Activated CD4-positive, alpha-beta T cell treated with anti-CD3 and anti-CD28 coated beads, Interleukin-2, amount 10 ng/mL, durations not matched to agents 24 days and 14 days (primary cell): ENCODE measurements at regions not wholly inside any gene's neighbourhood (a gene's known extent, or its start where the extent isn't known, plus 50 kb on each side); places are given as distances from the start of the nearest gene placed in this dataset.
"Not testable (repeated sequence)": the region's sequence is repeated elsewhere in the genome, so short reads cannot be mapped to it uniquely, and the experiment has no call there.

Experiments
- DNase-seq: peaks from one replicate; pipeline ENCODE4 v3.0.0; 2022
- H3K27ac Mint-ChIP-seq: one replicate; pipeline ENCODE4 v1.8.0; 2022; ENCODE audit warnings: mild to moderate bottlenecking, mixed read lengths
- H3K27me3 Mint-ChIP-seq: one replicate; pipeline ENCODE4 v1.8.0; 2022; ENCODE audit warnings: mixed read lengths
- H3K36me3 Mint-ChIP-seq: one replicate; pipeline ENCODE4 v1.8.0; 2022; ENCODE audit warnings: low read depth, mild to moderate bottlenecking, mixed read lengths
- H3K4me1 Mint-ChIP-seq: one replicate; pipeline ENCODE4 v1.8.0; 2021; ENCODE audit warnings: mixed read lengths
- H3K4me3 Mint-ChIP-seq: one replicate; pipeline ENCODE4 v1.8.0; 2022; ENCODE audit warnings: mild to moderate bottlenecking, moderate library complexity, mixed read lengths
- H3K9me3 Mint-ChIP-seq: one replicate; pipeline ENCODE4 v1.8.0; 2021; ENCODE audit warnings: mixed read lengths
- intact Hi-C: fragments of 100-400 bp; cut with micrococcal nuclease; formaldehyde crosslinking; loops from one replicate; pipeline ENCODE4 v1.15.1; 2023

GRCh38 chr1:181926697-181927096 is 134.8 kb downstream of the ZNF648 start:
- no peak overlapping the region for H3K4me3 Mint-ChIP-seq
- no peaks in the 10 kb centered on the region for H3K36me3 Mint-ChIP-seq
- intact Hi-C loops, result no loop called here
- no peaks in the 10 kb centered on the region for H3K4me1 Mint-ChIP-seq
- peaks cover 5% of the 10 kb centered on the region for H3K27me3 Mint-ChIP-seq
- no peak for DNase-seq
- no peaks in the 10 kb centered on the region for H3K9me3 Mint-ChIP-seq
- no peak overlapping the region for H3K27ac Mint-ChIP-seq

- H3K9me3 Mint-ChIP-seq, H3K27ac Mint-ChIP-seq, DNase-seq, H3K4me1 Mint-ChIP-seq, H3K36me3 Mint-ChIP-seq, H3K4me3 Mint-ChIP-seq, H3K27me3 Mint-ChIP-seq, intact Hi-C loops: not testable (repeated sequence)
These were observed 137.5 kb downstream of the ZNF648 start for GRCh38 chr1:181924034-181924433.

- DNase-seq, result no peak
- Mint-ChIP-seq H3K4me3 (no peak overlapping the region), H3K27me3 (peaks cover 3% of the 10 kb centered on the region), H3K36me3 (no peaks in the 10 kb centered on the region), H3K9me3 (no peaks in the 10 kb centered on the region), H3K4me1 (no peaks in the 10 kb centered on the region), H3K27ac (no peak overlapping the region)
- intact Hi-C loops, result no loop called here
These were observed 142.0 kb downstream of the ZNF648 start for GRCh38 chr1:181919542-181919941.

- no peaks in the 10 kb centered on the region for H3K4me1 Mint-ChIP-seq
- no peak overlapping the region for H3K27ac Mint-ChIP-seq
- H3K27me3 Mint-ChIP-seq, result peaks cover 3% of the 10 kb centered on the region
- no peak overlapping the region for H3K4me3 Mint-ChIP-seq
- no peaks in the 10 kb centered on the region for H3K9me3 Mint-ChIP-seq
- H3K36me3 Mint-ChIP-seq, result no peaks in the 10 kb centered on the region
- intact Hi-C loops, result no loop called here
- no peak for DNase-seq
These were observed 142.5 kb downstream of the ZNF648 start for GRCh38 chr1:181918880-181919525.

GRCh38 chr1:181911715-181912114 is 149.8 kb downstream of the ZNF648 start:
- Mint-ChIP-seq H3K27me3 (peaks cover 9% of the 10 kb centered on the region), H3K4me3 (no peak overlapping the region), H3K27ac (no peak overlapping the region), H3K36me3 (no peaks in the 10 kb centered on the region), H3K4me1 (no peaks in the 10 kb centered on the region), H3K9me3 (no peaks in the 10 kb centered on the region)
- intact Hi-C loops, result no loop called here
- DNase-seq, result no peak

- no peak overlapping the region for H3K4me3 Mint-ChIP-seq
- no peaks in the 10 kb centered on the region for H3K4me1 Mint-ChIP-seq
- no peaks in the 10 kb centered on the region for H3K9me3 Mint-ChIP-seq
- H3K36me3 Mint-ChIP-seq, result no peaks in the 10 kb centered on the region
- peaks cover 10% of the 10 kb centered on the region for H3K27me3 Mint-ChIP-seq
- intact Hi-C loops, result no loop called here
- no peak for DNase-seq
- no peak overlapping the region for H3K27ac Mint-ChIP-seq
These were observed 150.6 kb downstream of the ZNF648 start for GRCh38 chr1:181910905-181911304.

GRCh38 chr1:181909010-181909409 is 152.5 kb downstream of the ZNF648 start:
- intact Hi-C loops, result no loop called here
- Mint-ChIP-seq H3K4me3 (no peak overlapping the region), H3K9me3 (no peaks in the 10 kb centered on the region), H3K36me3 (no peaks in the 10 kb centered on the region), H3K27ac (no peak overlapping the region), H3K4me1 (no peaks in the 10 kb centered on the region), H3K27me3 (peaks cover 10% of the 10 kb centered on the region)
- no peak for DNase-seq

- Mint-ChIP-seq H3K36me3 (no peaks in the 10 kb centered on the region), H3K27ac (no peak overlapping the region), H3K4me1 (no peaks in the 10 kb centered on the region), H3K27me3 (peaks cover 12% of the 10 kb centered on the region), H3K4me3 (no peak overlapping the region), H3K9me3 (no peaks in the 10 kb centered on the region)
- intact Hi-C loops, result no loop called here
- DNase-seq, result no peak
These were observed 154.9 kb downstream of the ZNF648 start for GRCh38 chr1:181906631-181907030.

GRCh38 chr1:181905944-181906597 is 155.4 kb downstream of the ZNF648 start:
- DNase-seq, result no peak
- Mint-ChIP-seq H3K27ac (no peak overlapping the region), H3K4me3 (no peak overlapping the region), H3K9me3 (no peaks in the 10 kb centered on the region), H3K4me1 (no peaks in the 10 kb centered on the region), H3K36me3 (no peaks in the 10 kb centered on the region), H3K27me3 (peaks cover 12% of the 10 kb centered on the region)
- intact Hi-C loops, result no loop called here

GRCh38 chr1:181898773-181899172 is 162.7 kb downstream of the ZNF648 start:
- no peak for DNase-seq
- Mint-ChIP-seq H3K27ac (no peak overlapping the region), H3K36me3 (no peaks in the 10 kb centered on the region), H3K27me3 (peaks cover 7% of the 10 kb centered on the region), H3K4me1 (no peaks in the 10 kb centered on the region), H3K9me3 (no peaks in the 10 kb centered on the region), H3K4me3 (no peak overlapping the region)
- intact Hi-C loops, result no loop called here

- no peaks in the 10 kb centered on the region for H3K9me3 Mint-ChIP-seq
- intact Hi-C loops, result no loop called here
- H3K36me3 Mint-ChIP-seq, result no peaks in the 10 kb centered on the region
- peaks cover 3% of the 10 kb centered on the region for H3K27me3 Mint-ChIP-seq
- no peaks in the 10 kb centered on the region for H3K4me1 Mint-ChIP-seq
- H3K27ac Mint-ChIP-seq, result no peak overlapping the region
- no peak overlapping the region for H3K4me3 Mint-ChIP-seq
- no peak for DNase-seq
These were observed 164.7 kb downstream of the ZNF648 start for GRCh38 chr1:181896824-181897223.

GRCh38 chr1:181894439-181894859 is 167.1 kb downstream of the ZNF648 start:
- DNase-seq, result no peak
- intact Hi-C loops, result no loop called here
- Mint-ChIP-seq H3K27ac (no peak overlapping the region), H3K27me3 (no peaks in the 10 kb centered on the region), H3K4me3 (no peak overlapping the region), H3K36me3 (no peaks in the 10 kb centered on the region), H3K4me1 (no peaks in the 10 kb centered on the region), H3K9me3 (no peaks in the 10 kb centered on the region)

GRCh38 chr1:181893937-181894336 is 167.6 kb downstream of the ZNF648 start:
- Mint-ChIP-seq H3K27me3 (no peaks in the 10 kb centered on the region), H3K9me3 (no peaks in the 10 kb centered on the region), H3K27ac (no peak overlapping the region), H3K36me3 (no peaks in the 10 kb centered on the region), H3K4me3 (no peak overlapping the region), H3K4me1 (no peaks in the 10 kb centered on the region)
- no peak for DNase-seq
- intact Hi-C loops, result no loop called here

- H3K4me3 Mint-ChIP-seq, H3K27ac Mint-ChIP-seq, H3K9me3 Mint-ChIP-seq, intact Hi-C loops, H3K4me1 Mint-ChIP-seq, DNase-seq, H3K27me3 Mint-ChIP-seq, H3K36me3 Mint-ChIP-seq: not testable (repeated sequence)
These were observed 168.4 kb downstream of the ZNF648 start for GRCh38 chr1:181893150-181893549.

GRCh38 chr1:181872562-181872961 is 188.9 kb downstream of the ZNF648 start:
- no peaks in the 10 kb centered on the region for H3K36me3 Mint-ChIP-seq
- peaks cover 4% of the 10 kb centered on the region for H3K9me3 Mint-ChIP-seq
- H3K4me1 Mint-ChIP-seq, result no peaks in the 10 kb centered on the region
- intact Hi-C loops, result no loop called here
- no peak for DNase-seq
- peaks cover 6% of the 10 kb centered on the region for H3K27me3 Mint-ChIP-seq
- no peak overlapping the region for H3K27ac Mint-ChIP-seq
- no peak overlapping the region for H3K4me3 Mint-ChIP-seq
